Neuronal stem cell (in vitro differentiated cells): ENCODE measurements at regions not wholly inside any gene's neighbourhood (a gene's known extent, or its start where the extent isn't known, plus 50 kb on each side); places are given as distances from the start of the nearest gene placed in this dataset.

Experiments
- DNase-seq: peaks from one replicate; pipeline ENCODE4 v3.0.0-alpha.2; 2013; ENCODE audit warnings: low spot score
- H2AFZ ChIP-seq: one replicate; pipeline ENCODE4 v1.6.1; 2013; ENCODE audit warnings: mild to moderate bottlenecking, low read length, inconsistent platforms
- H2AK5ac ChIP-seq: 2 replicates; pipeline ENCODE4 v1.6.1; 2013; ENCODE audit warnings: low read depth, mild to moderate bottlenecking, inconsistent platforms, low read length, moderate library complexity, mixed read lengths
- H2BK120ac ChIP-seq: 2 replicates; pipeline ENCODE4 v1.6.1; 2013; ENCODE audit warnings: low read depth, mild to moderate bottlenecking, inconsistent platforms, low read length, moderate library complexity, mixed read lengths
- H2BK12ac ChIP-seq: one replicate; pipeline ENCODE4 v1.6.1; 2013; ENCODE audit warnings: low read length, inconsistent platforms
- H2BK15ac ChIP-seq: 2 replicates; pipeline ENCODE4 v1.6.1; 2013; ENCODE audit warnings: mild to moderate bottlenecking, low read length, inconsistent platforms, mixed read lengths
- H2BK5ac ChIP-seq: one replicate; pipeline ENCODE4 v1.6.1; 2013; ENCODE audit warnings: inconsistent platforms, mild to moderate bottlenecking, low read length, moderate library complexity
- H3K14ac ChIP-seq: one replicate; pipeline ENCODE4 v1.6.1; 2013; ENCODE audit warnings: low read length, inconsistent platforms
- H3K18ac ChIP-seq: 2 replicates; pipeline ENCODE4 v1.6.1; 2013; ENCODE audit warnings: low read length, inconsistent platforms
- H3K23ac ChIP-seq: 2 replicates; pipeline ENCODE4 v1.6.1; 2013; ENCODE audit warnings: low read depth, mild to moderate bottlenecking, mixed read lengths, low read length, inconsistent platforms; ENCODE audit not compliant: poor library complexity
- H3K27ac ChIP-seq: replicated peaks from 3 replicates; pipeline ENCODE4 v1.5.1; 2013; ENCODE audit warnings: low read length, inconsistent platforms
- H3K27me3 ChIP-seq, 3 experiments: 2 replicates each; pipeline ENCODE4 v1.6.1; 2013; ENCODE audit warnings: low read length in 3 of 3, mild to moderate bottlenecking in 2 of 3, inconsistent platforms in 1 of 3, low read depth in 1 of 3, mixed read lengths in 1 of 3, moderate library complexity in 1 of 3; ENCODE audit not compliant: control insufficient read depth in 3 of 3, insufficient read depth in 3 of 3
- H3K36me3 ChIP-seq, 2 donors: replicated peaks in 1 of 2; 2 replicates each; pipeline ENCODE4 v1.6.1; 2013; ENCODE audit warnings: low read length in 2 of 2; ENCODE audit not compliant: control insufficient read depth in 2 of 2, insufficient read depth in 2 of 2
- H3K4ac ChIP-seq: 2 replicates; pipeline ENCODE4 v1.6.1; 2013; ENCODE audit warnings: inconsistent platforms, mild to moderate bottlenecking, low read length, moderate library complexity
- H3K4me1 ChIP-seq, 2 donors: 1 replicate in 1 of 2; 2 replicates in 1 of 2; pipeline ENCODE4 v1.6.1; 2013; ENCODE audit warnings: low read length in 2 of 2, low read depth in 1 of 2; ENCODE audit not compliant: control insufficient read depth in 2 of 2, insufficient read depth in 1 of 2
- H3K4me2 ChIP-seq: one replicate; pipeline ENCODE4 v1.6.1; 2013; ENCODE audit warnings: mild to moderate bottlenecking, low read length, inconsistent platforms; ENCODE audit not compliant: insufficient read depth, poor library complexity, severe bottlenecking
- H3K4me3 ChIP-seq, 2 donors: 2 replicates each; pipeline ENCODE4 v1.5.1; 2013; ENCODE audit warnings: low read length in 2 of 2, mild to moderate bottlenecking in 2 of 2, inconsistent platforms in 1 of 2, moderate library complexity in 1 of 2
- H3K79me1 ChIP-seq: one replicate; pipeline ENCODE4 v1.6.1; 2013; ENCODE audit warnings: low read depth, mild to moderate bottlenecking, inconsistent platforms, low read length, moderate library complexity
- H3K9ac ChIP-seq: one replicate; pipeline ENCODE4 v1.6.1; 2013; ENCODE audit warnings: mild to moderate bottlenecking, low read depth, low read length, inconsistent platforms; ENCODE audit not compliant: poor library complexity
- H3K9me3 ChIP-seq, 2 donors: replicated peaks in 1 of 2; 2 replicates each; pipeline versions ENCODE3 to v1.6.1; 2013; ENCODE audit warnings: low read length in 2 of 2, mild to moderate bottlenecking in 2 of 2, inconsistent platforms in 1 of 2, low read depth in 1 of 2, mixed read lengths in 1 of 2, moderate library complexity in 1 of 2; ENCODE audit not compliant: control insufficient read depth in 2 of 2, insufficient read depth in 1 of 2
- H4K8ac ChIP-seq: one replicate; pipeline ENCODE4 v1.6.1; 2013; ENCODE audit warnings: low read depth, mild to moderate bottlenecking, inconsistent platforms, low read length, moderate library complexity
- H4K91ac ChIP-seq: one replicate; pipeline ENCODE4 v1.6.1; 2013; ENCODE audit warnings: low read length, low read depth, mild to moderate bottlenecking, inconsistent platforms; ENCODE audit not compliant: poor library complexity
- WGBS, 2 donors: extraction: QIAGEN DNeasy Blood & Tissue Kit; methylation state at CpG; one replicate each; pipeline ENCODE4 v1.1.7; 2013; ENCODE audit warnings: missing lambda C conversion rate in 2 of 2, mixed read lengths in 1 of 2; ENCODE audit not compliant: insufficient read length in 2 of 2, insufficient replicate concordance in 1 of 2; ENCODE audit errors: extremely low coverage in 2 of 2; 5-methylcytosine and 5-hydroxymethylcytosine counted together

DNA sequence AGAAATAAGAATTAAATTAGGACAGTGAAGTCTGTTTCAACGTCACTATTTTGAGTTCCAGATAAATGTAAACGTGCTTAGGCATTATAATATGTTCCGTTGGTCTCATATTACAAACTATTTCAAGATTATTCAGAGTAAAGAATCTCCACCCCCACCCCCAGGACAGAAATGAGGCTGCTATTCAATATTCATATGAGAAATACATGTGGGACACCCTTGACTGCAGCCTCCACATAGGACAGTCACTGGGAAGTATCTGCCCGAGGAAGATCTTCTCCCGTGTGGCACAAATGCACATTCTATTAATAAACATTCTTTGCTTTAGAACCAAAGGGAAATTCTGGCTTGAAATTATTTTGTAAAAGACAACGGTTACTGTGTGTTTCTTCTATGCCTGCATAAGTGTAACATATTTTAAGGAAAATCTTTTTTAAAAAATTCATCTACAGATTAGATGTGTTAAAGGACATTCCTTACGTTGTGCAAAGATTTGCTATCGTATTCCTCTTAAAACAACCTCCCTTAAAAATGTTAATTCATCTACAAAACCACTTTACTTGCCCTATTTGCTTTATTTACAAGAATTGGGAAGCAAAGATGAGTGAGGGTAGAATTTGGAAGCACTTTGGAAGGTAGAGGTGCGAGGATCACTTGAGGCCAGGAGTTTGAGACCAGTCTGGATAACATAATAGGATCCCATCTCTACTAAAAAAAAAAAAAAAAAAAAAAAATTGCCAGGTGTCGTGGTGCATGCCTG is 148.3 kb upstream of the SOX14 start:
- Histone ChIP-seq H2BK15ac (no peak overlapping the region), H3K79me1 (no peaks in the 10 kb centered on the region), H2BK12ac (no peak overlapping the region), H3K14ac (no peak overlapping the region), H3K4me1 (peaks cover 0 to 1% of the 10 kb centered on the region in 2 donors), H2BK120ac (no peak overlapping the region), H4K91ac (no peak overlapping the region), H3K4me2 (no peak overlapping the region), H3K9ac (no peak overlapping the region), H3K4me3 (no peak overlapping the region), H3K23ac (no peak overlapping the region), H4K8ac (no peak overlapping the region), H3K36me3 (no peaks in the 10 kb centered on the region), H2AFZ (no peak overlapping the region), H2BK5ac (no peak overlapping the region), H3K9me3 (no peaks in the 10 kb centered on the region), H3K18ac (no peak overlapping the region), H3K27ac (no peak overlapping the region), H3K4ac (no peak overlapping the region), H2AK5ac (no peak overlapping the region), H3K27me3 (no peaks in the 10 kb centered on the region)
- no CpG with 5 or more reads among the region's 10 CpGs for WGBS, 2 donors
- DNase-seq, result no peak

DNA sequence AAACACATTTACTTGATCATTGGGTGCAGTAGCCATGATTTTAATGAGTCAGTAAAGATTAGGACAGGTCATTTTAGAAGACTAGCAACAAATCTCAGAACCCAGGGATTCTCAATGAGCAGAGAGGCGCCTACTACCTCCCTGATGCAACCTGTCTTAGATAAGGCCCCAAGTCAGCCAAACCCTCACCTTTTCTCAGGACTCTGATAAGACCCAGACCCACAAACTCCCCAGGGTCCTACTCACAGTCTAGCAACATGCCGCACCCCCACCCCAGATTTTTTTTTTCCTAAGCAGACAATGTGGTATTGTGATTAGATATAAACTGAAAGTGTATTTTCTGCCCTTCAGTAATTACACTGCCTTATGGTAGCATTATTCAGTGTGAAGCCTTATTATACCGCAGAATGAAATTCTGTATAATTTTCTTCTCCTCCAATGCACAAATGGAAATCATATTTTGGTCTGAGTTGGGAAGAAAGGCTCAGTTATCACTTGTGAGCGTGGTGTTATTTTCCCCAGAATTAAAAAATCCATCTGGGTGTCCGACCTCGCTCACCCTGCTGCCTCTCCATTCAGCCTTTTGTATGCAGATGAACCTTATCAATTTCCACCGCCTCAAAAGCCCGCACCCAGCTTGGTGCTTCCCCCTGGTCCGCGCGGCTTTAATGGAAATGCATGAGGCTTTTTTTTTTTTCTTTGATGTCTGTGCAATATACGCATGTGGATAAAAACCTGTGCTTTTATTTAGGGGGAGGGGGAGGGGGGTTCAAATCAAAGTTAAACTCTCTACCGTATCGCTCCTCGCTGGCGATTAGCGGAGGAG is 122.0 kb upstream of the SOX14 start:
- no peak overlapping the region for H2AK5ac ChIP-seq
- no peak overlapping the region for H2BK5ac ChIP-seq
- H3K4me1 ChIP-seq, result peaks cover 0 to 12% of the 10 kb centered on the region in 2 donors
- H3K27ac ChIP-seq, result no peak overlapping the region
- no peak overlapping the region for H3K4me2 ChIP-seq
- H4K8ac ChIP-seq, result no peak overlapping the region
- H3K36me3 ChIP-seq, result no peaks in the 10 kb centered on the region
- no peak overlapping the region for H2BK15ac ChIP-seq
- no peak overlapping the region for H3K4me3 ChIP-seq
- H3K14ac ChIP-seq, result no peak overlapping the region
- no peak overlapping the region for H3K9ac ChIP-seq
- no peak overlapping the region for H3K18ac ChIP-seq
- peaks cover 0 to 6% (median 0%) of the 10 kb centered on the region in 3 experiments for H3K27me3 ChIP-seq
- H2BK12ac ChIP-seq, result no peak overlapping the region
- no peak overlapping the region for H2BK120ac ChIP-seq
- H3K23ac ChIP-seq, result no peak overlapping the region
- no CpG with 5 or more reads among the region's 17 CpGs for WGBS, 2 donors
- no peak overlapping the region for H2AFZ ChIP-seq
- H3K79me1 ChIP-seq, result no peaks in the 10 kb centered on the region
- no peak for DNase-seq
- H3K4ac ChIP-seq, result no peak overlapping the region
- H3K9me3 ChIP-seq, result no peaks in the 10 kb centered on the region
- H4K91ac ChIP-seq, result no peak overlapping the region

DNA sequence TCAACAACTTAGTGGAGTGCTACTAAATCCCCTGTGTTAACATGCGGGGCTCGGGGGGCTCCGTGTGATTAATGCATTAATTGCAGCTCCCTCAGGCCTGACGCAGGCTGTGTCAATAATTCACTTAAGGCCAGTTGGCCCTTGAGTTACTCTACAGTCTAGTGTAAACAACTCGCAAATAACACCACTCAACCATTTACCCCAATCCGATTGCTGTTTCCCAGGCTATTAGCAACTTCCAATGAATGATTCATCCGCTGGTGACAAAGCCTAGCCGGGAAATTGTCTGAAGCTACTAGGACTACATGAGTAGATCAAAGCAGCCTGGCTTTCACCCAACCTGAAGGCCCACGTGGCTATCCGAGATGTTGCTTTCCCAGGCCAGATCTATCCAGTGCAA is 121.3 kb upstream of the SOX14 start:
- no peak overlapping the region for H2AK5ac ChIP-seq
- no peak overlapping the region for H2BK120ac ChIP-seq
- no peak overlapping the region for H3K9ac ChIP-seq
- no peak overlapping the region for H3K4me2 ChIP-seq
- H4K8ac ChIP-seq, result no peak overlapping the region
- H3K27ac ChIP-seq, result no peak overlapping the region
- no peak overlapping the region for H2BK12ac ChIP-seq
- H3K27me3 ChIP-seq, result peaks cover 0 to 6% (median 0%) of the 10 kb centered on the region in 3 experiments
- no peak overlapping the region for H2AFZ ChIP-seq
- no peak overlapping the region for H2BK15ac ChIP-seq
- no peak overlapping the region for H3K18ac ChIP-seq
- WGBS, 2 donors, result no CpG with 5 or more reads among the region's 10 CpGs
- peaks cover 0 to 16% of the 10 kb centered on the region in 2 donors for H3K4me1 ChIP-seq
- H4K91ac ChIP-seq, result no peak overlapping the region
- no peak for DNase-seq
- no peak overlapping the region for H3K14ac ChIP-seq
- H3K9me3 ChIP-seq, result no peaks in the 10 kb centered on the region
- H3K4me3 ChIP-seq, result no peak overlapping the region
- no peak overlapping the region for H2BK5ac ChIP-seq
- H3K23ac ChIP-seq, result no peak overlapping the region
- H3K79me1 ChIP-seq, result no peaks in the 10 kb centered on the region
- no peaks in the 10 kb centered on the region for H3K36me3 ChIP-seq
- H3K4ac ChIP-seq, result no peak overlapping the region

DNA sequence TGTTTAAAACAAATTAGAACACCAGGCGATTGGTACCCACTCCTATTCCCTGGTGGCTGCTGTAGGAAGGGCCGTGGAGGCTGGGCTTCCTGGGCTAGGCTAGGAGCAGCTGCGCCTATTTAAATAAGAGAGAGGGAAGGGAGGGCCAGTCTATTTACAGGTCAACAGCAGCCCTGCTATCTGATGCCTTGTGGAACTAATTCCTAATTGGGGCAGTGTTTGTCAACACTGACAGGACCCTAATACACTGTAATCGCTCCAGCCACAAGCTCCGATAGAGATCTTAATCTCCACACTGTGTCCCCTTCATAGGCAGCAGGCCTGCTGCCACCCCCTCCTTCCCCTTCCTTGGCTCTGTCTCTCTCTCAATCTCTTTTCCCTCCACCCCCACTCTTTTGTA is 116.9 kb upstream of the SOX14 start:
- Histone ChIP-seq H3K4ac (no peak overlapping the region), H3K18ac (no peak overlapping the region), H2BK12ac (no peak overlapping the region), H2BK15ac (no peak overlapping the region), H2BK120ac (no peak overlapping the region), H2AK5ac (no peak overlapping the region), H2BK5ac (no peak overlapping the region), H3K4me3 (no peak overlapping the region), H4K8ac (no peak overlapping the region), H3K79me1 (no peaks in the 10 kb centered on the region), H3K9me3 (no peaks in the 10 kb centered on the region), H3K4me2 (no peak overlapping the region), H4K91ac (no peak overlapping the region), H3K27ac (no peak overlapping the region), H3K14ac (no peak overlapping the region), H2AFZ (peak overlapping the region; percentile 35), H3K9ac (no peak overlapping the region), H3K27me3 (peaks cover 0 to 4% (median 0%) of the 10 kb centered on the region in 3 experiments), H3K23ac (no peak overlapping the region), H3K36me3 (no peaks in the 10 kb centered on the region), H3K4me1 (peaks cover 0 to 18% of the 10 kb centered on the region in 2 donors)
- WGBS, 2 donors, result no CpG with 5 or more reads among the region's 5 CpGs
- no peak for DNase-seq
